Fibroblast of pulmonary artery (primary cell): ENCODE measurements at regions not wholly inside any gene's neighbourhood (a gene's known extent, or its start where the extent isn't known, plus 50 kb on each side); places are given as distances from the start of the nearest gene placed in this dataset.

Source experiments
- DNase-seq: peaks from one replicate; pipeline ENCODE4 v3.0.0-alpha.2; 2010; ENCODE audit warnings: low read depth
- H3K4me3 ChIP-seq: replicated peaks from 2 replicates; pipeline ENCODE4 v1.5.1; 2011; ENCODE audit warnings: low read depth, mild to moderate bottlenecking, control low read depth, low read length, moderate library complexity
- CTCF ChIP-seq: IDR thresholded peaks from 2 replicates; pipeline ENCODE4 v1.5.1; 2011; ENCODE audit warnings: mild to moderate bottlenecking, control low read depth, low read length, inconsistent platforms; ENCODE audit errors: missing control alignments

GRCh38 chr3:148190441-148190990 is 507.2 kb upstream of the AGTR1 start:
- TF ChIP-seq CTCF = no peak
- no peak for DNase-seq
- H3K4me3 ChIP-seq = no peak overlapping the region

GRCh38 chr3:148191966-148192365 is 505.7 kb upstream of the AGTR1 start:
- no peak for DNase-seq
- TF ChIP-seq CTCF = no peak
- H3K4me3 ChIP-seq = no peak overlapping the region

GRCh38 chr3:148197061-148197460 is 500.6 kb upstream of the AGTR1 start:
- no peak overlapping the region for H3K4me3 ChIP-seq
- TF ChIP-seq CTCF = no peak
- no peak for DNase-seq

- no peak overlapping the region for H3K4me3 ChIP-seq
- TF ChIP-seq CTCF = no peak
These were observed 495.3 kb upstream of the AGTR1 start for GRCh38 chr3:148202386-148202785.

GRCh38 chr3:148203297-148204010 is 494.2 kb upstream of the AGTR1 start:
- no peak for TF ChIP-seq CTCF
- DNase-seq = peak; percentile 63
- no peak overlapping the region for H3K4me3 ChIP-seq

More at GRCh38 chr3:148202386-148202785, 495.3 kb upstream of the AGTR1 start:
- DNase-seq = no peak

GRCh38 chr3:148204131-148204530 is 493.6 kb upstream of the AGTR1 start:
- TF ChIP-seq CTCF = no peak
- H3K4me3 ChIP-seq = no peak overlapping the region
- no peak for DNase-seq

GRCh38 chr3:148205977-148206376 is 491.7 kb upstream of the AGTR1 start:
- H3K4me3 ChIP-seq = no peak overlapping the region
- DNase-seq = no peak
- no peak for TF ChIP-seq CTCF
